Brain microvascular endothelial cell (primary cell): ENCODE measurements at regions not wholly inside any gene's neighbourhood (a gene's known extent, or its start where the extent isn't known, plus 50 kb on each side); places are given as distances from the start of the nearest gene placed in this dataset.

Experiments
- DNase-seq: peaks from one replicate; pipeline ENCODE4 v3.0.0-alpha.2; 2020
- H3K27ac ChIP-seq: fragments of 250-450 bp; sonication (Bioruptor Pico); 2 replicates; pipeline ENCODE4 v1.5.1; 2020; ENCODE audit warnings: mild to moderate bottlenecking, moderate library complexity
- H3K27me3 ChIP-seq: fragments of 250-450 bp; sonication (Bioruptor Pico); replicated peaks from 2 replicates; pipeline ENCODE4 v1.5.1; 2020; ENCODE audit warnings: mild to moderate bottlenecking
- H3K36me3 ChIP-seq: fragments of 250-450 bp; sonication (Bioruptor Pico); replicated peaks from 2 replicates; pipeline ENCODE4 v1.5.1; 2020; ENCODE audit warnings: mild to moderate bottlenecking
- H3K4me3 ChIP-seq: 2 replicates; pipeline ENCODE4 v1.5.1; 2011; ENCODE audit warnings: low read depth, mild to moderate bottlenecking, control low read depth, low read length, moderate library complexity
- in situ Hi-C: cut with HindIII; loops from 2 replicates; pipeline ENCODE4 v1.10.0; 2017; ENCODE audit warnings: low sequenced_read_pairs, low pct_ligation_motif_present
- TF ChIP-seq, protein P1 (sequence below): IDR thresholded peaks from 2 replicates; pipeline ENCODE4 v1.5.1; 2011; ENCODE audit warnings: low read depth, mild to moderate bottlenecking, moderate library complexity, low read length, control low read depth, inconsistent platforms; ENCODE audit errors: missing control alignments

- TF ChIP-seq, protein P1, sequence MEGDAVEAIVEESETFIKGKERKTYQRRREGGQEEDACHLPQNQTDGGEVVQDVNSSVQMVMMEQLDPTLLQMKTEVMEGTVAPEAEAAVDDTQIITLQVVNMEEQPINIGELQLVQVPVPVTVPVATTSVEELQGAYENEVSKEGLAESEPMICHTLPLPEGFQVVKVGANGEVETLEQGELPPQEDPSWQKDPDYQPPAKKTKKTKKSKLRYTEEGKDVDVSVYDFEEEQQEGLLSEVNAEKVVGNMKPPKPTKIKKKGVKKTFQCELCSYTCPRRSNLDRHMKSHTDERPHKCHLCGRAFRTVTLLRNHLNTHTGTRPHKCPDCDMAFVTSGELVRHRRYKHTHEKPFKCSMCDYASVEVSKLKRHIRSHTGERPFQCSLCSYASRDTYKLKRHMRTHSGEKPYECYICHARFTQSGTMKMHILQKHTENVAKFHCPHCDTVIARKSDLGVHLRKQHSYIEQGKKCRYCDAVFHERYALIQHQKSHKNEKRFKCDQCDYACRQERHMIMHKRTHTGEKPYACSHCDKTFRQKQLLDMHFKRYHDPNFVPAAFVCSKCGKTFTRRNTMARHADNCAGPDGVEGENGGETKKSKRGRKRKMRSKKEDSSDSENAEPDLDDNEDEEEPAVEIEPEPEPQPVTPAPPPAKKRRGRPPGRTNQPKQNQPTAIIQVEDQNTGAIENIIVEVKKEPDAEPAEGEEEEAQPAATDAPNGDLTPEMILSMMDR: no peak
- no peaks in the 10 kb centered on the region for H3K36me3 ChIP-seq
- no peak overlapping the region for H3K27ac ChIP-seq
- peak; percentile 17 for DNase-seq
- no peaks in the 10 kb centered on the region for H3K27me3 ChIP-seq
- H3K4me3 ChIP-seq: no peak overlapping the region
- in situ Hi-C loops: no loop called here
These were observed 355.3 kb downstream of the ARL4A start for GRCh38 chr7:13042605-13043236.

DNA sequence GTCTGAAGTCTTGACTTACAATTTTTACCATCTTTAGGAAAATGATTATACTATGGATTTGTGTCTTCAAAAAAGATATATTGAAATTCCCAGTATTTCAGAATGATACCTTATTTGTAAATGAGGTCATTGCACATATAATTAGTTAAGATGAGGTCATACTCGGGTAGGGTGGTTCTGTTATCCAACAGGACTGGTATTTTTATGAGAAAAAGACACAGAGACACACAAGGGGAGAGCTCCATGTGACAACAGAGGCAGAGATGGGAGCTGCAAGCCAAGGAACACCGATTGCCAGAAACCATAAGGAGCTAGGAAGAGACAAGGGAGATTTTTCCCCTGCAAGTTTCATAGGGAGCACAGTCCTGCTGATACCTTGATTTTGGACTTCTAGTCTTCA is 356.9 kb downstream of the ARL4A start:
- TF ChIP-seq, protein P1: no peak

GRCh38 chr7:13047061-13047460 is 359.6 kb downstream of the ARL4A start:
- Histone ChIP-seq H3K4me3 (no peak overlapping the region), H3K27me3 (no peaks in the 10 kb centered on the region), H3K36me3 (no peaks in the 10 kb centered on the region), H3K27ac (no peak overlapping the region)
- TF ChIP-seq, protein P1: no peak
- no peak for DNase-seq
- in situ Hi-C loops: no loop called here

More for the DNA sequence above, 356.9 kb downstream of the ARL4A start:
- no peaks in the 10 kb centered on the region for H3K36me3 ChIP-seq
- H3K4me3 ChIP-seq: no peak overlapping the region
- DNase-seq: no peak
- in situ Hi-C loops: no loop called here
- H3K27ac ChIP-seq: no peak overlapping the region
- no peaks in the 10 kb centered on the region for H3K27me3 ChIP-seq

- in situ Hi-C loops: no loop called here
- DNase-seq: no peak
- Histone ChIP-seq H3K36me3 (no peaks in the 10 kb centered on the region), H3K27me3 (no peaks in the 10 kb centered on the region), H3K27ac (no peak overlapping the region), H3K4me3 (no peak overlapping the region)
- TF ChIP-seq, protein P1: no peak
These were observed 362.5 kb downstream of the ARL4A start for GRCh38 chr7:13049946-13050345.

GRCh38 chr7:13050703-13051102 is 363.3 kb downstream of the ARL4A start:
- no peaks in the 10 kb centered on the region for H3K27me3 ChIP-seq
- H3K4me3 ChIP-seq: no peak overlapping the region
- peak; percentile 42 for DNase-seq
- TF ChIP-seq, protein P1: no peak
- in situ Hi-C loops: no loop called here
- peak overlapping the region; percentile 18 for H3K27ac ChIP-seq
- no peaks in the 10 kb centered on the region for H3K36me3 ChIP-seq

GRCh38 chr7:13055732-13056368 is 368.4 kb downstream of the ARL4A start:
- Histone ChIP-seq H3K27ac (no peak overlapping the region), H3K4me3 (no peak overlapping the region), H3K27me3 (no peaks in the 10 kb centered on the region), H3K36me3 (no peaks in the 10 kb centered on the region)
- TF ChIP-seq, protein P1: no peak
- no peak for DNase-seq
- in situ Hi-C loops: no loop called here
